Panc1 (cell line): ENCODE measurements at regions not wholly inside any gene's neighbourhood (a gene's known extent, or its start where the extent isn't known, plus 50 kb on each side); places are given as distances from the start of the nearest gene placed in this dataset.

Source experiments
- ATAC-seq: fragments of 200-7000 bp; cut with Tn5 transposase; 2 replicates; pipeline ENCODE4 v1.9.1; 2020; ENCODE audit warnings: mild to moderate bottlenecking, moderate library complexity
- BruUV-seq: library from RNA; stranded (reverse); fragments of 400-500 nt; replicated peaks from 2 replicates; lab custom pipeline; 2021; lab: Mats Ljungman, UMichigan
- CTCF ChIA-PET: fragments of 300-600 bp; sonication (Branson Sonifier 250); formaldehyde crosslinking; loops from one replicate; lab custom pipeline; 2022; ENCODE audit warnings: antibody characterized with exemption; lab: Charles Lee
- POLR2A ChIA-PET: fragments of 300-600 bp; sonication (Branson Sonifier 250); formaldehyde crosslinking; loops from one replicate; lab custom pipeline; 2022; ENCODE audit warnings: antibody characterized with exemption; lab: Charles Lee
- DNase-seq: peaks from one replicate; pipeline ENCODE4 v3.0.0-alpha.2; 2010; ENCODE audit warnings: low read depth, low spot score
- H3K27ac ChIP-seq: 2 replicates; pipeline ENCODE4 v1.5.1; 2011; ENCODE audit warnings: mild to moderate bottlenecking, low read length, inconsistent platforms
- H3K27me3 ChIP-seq: fragments of 200-500 bp; sonication (Bioruptor generic); 2 replicates; pipeline ENCODE4 v1.6.0; 2014; ENCODE audit warnings: low read length, inconsistent platforms; ENCODE audit not compliant: control insufficient read depth, insufficient read depth
- H3K36me3 ChIP-seq: fragments of 200-500 bp; sonication (Bioruptor generic); 2 replicates; pipeline ENCODE4 v1.5.1; 2014; ENCODE audit warnings: inconsistent platforms, mild to moderate bottlenecking, low read length, moderate library complexity; ENCODE audit not compliant: control insufficient read depth, insufficient read depth
- H3K4me1 ChIP-seq: 2 replicates; pipeline ENCODE4 v1.5.1; 2011; ENCODE audit warnings: inconsistent platforms, mild to moderate bottlenecking, low read length, moderate library complexity; ENCODE audit not compliant: control insufficient read depth, insufficient read depth
- H3K4me3 ChIP-seq, 2 experiments: 2 replicates each; pipeline ENCODE4 v1.5.1; 2011 to 2012; ENCODE audit warnings: low read depth in 2 of 2, low read length in 2 of 2, mild to moderate bottlenecking in 2 of 2, inconsistent platforms in 1 of 2, moderate library complexity in 1 of 2
- H3K9me3 ChIP-seq: fragments of 200-500 bp; sonication (Bioruptor generic); 2 replicates; pipeline ENCODE4 v1.5.1; 2014; ENCODE audit warnings: low read depth, mild to moderate bottlenecking, inconsistent platforms, low read length, moderate library complexity; ENCODE audit not compliant: control insufficient read depth, insufficient read depth
- POLR2AphosphoS5 ChIP-seq: IDR thresholded peaks from 2 replicates; pipeline ENCODE4 v1.6.1; 2012; ENCODE audit warnings: mild to moderate bottlenecking, low read depth, low read length, moderate library complexity
- SIN3A ChIP-seq: IDR thresholded peaks from 2 replicates; pipeline ENCODE4 v1.6.1; 2012; ENCODE audit warnings: low read depth, mild to moderate bottlenecking, low read length, moderate library complexity, borderline replicate concordance; ENCODE audit not compliant: insufficient read depth
- TCF7L2 ChIP-seq: IDR thresholded peaks from 2 replicates; pipeline ENCODE4 v1.6.1; 2011; ENCODE audit warnings: mild to moderate bottlenecking, low read depth, low read length, inconsistent platforms
- in situ Hi-C: cut with HindIII; loops from 2 replicates; pipeline ENCODE4 v1.10.0; 2016; ENCODE audit warnings: low sequenced_read_pairs, low pct_unique_long_range_greater_than_20kb
- intact Hi-C: fragments of 100-400 bp; cut with micrococcal nuclease; formaldehyde crosslinking; loops from one replicate; pipeline ENCODE4 v1.10.0; 2022; ENCODE audit not compliant: unreplicated experiment
- TF ChIP-seq, protein P1 (sequence below): fragments of 450-650 bp; IDR thresholded peaks from 2 replicates; pipeline ENCODE4 v1.5.1; 2017; ENCODE audit warnings: mild to moderate bottlenecking
- TF ChIP-seq, protein P2 (sequence below), 2 experiments: IDR thresholded peaks; 2 replicates each; pipeline ENCODE4 v1.6.1; 2011 to 2012; ENCODE audit warnings: low read depth in 2 of 2, control low read depth in 1 of 2, low read length in 1 of 2, mild to moderate bottlenecking in 1 of 2, moderate library complexity in 1 of 2; ENCODE audit not compliant: insufficient read depth in 1 of 2

- Histone ChIP-seq H3K36me3 (no peaks in the 10 kb centered on the region), H3K27me3 (no peaks in the 10 kb centered on the region), H3K4me1 (no peaks in the 10 kb centered on the region), H3K4me3 (no peak overlapping the region), H3K9me3 (no peaks in the 10 kb centered on the region), H3K27ac (no peak overlapping the region)
- in situ Hi-C loops (no loop called here), intact Hi-C loops (no loop called here)
- CTCF ChIA-PET, result no interaction called here
- no peak for TF ChIP-seq POLR2AphosphoS5
- TF ChIP-seq SIN3A, result no peak
- TF ChIP-seq, protein P1, sequence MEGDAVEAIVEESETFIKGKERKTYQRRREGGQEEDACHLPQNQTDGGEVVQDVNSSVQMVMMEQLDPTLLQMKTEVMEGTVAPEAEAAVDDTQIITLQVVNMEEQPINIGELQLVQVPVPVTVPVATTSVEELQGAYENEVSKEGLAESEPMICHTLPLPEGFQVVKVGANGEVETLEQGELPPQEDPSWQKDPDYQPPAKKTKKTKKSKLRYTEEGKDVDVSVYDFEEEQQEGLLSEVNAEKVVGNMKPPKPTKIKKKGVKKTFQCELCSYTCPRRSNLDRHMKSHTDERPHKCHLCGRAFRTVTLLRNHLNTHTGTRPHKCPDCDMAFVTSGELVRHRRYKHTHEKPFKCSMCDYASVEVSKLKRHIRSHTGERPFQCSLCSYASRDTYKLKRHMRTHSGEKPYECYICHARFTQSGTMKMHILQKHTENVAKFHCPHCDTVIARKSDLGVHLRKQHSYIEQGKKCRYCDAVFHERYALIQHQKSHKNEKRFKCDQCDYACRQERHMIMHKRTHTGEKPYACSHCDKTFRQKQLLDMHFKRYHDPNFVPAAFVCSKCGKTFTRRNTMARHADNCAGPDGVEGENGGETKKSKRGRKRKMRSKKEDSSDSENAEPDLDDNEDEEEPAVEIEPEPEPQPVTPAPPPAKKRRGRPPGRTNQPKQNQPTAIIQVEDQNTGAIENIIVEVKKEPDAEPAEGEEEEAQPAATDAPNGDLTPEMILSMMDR, result no peak
- no peak for TF ChIP-seq TCF7L2
- TF ChIP-seq, protein P2, sequence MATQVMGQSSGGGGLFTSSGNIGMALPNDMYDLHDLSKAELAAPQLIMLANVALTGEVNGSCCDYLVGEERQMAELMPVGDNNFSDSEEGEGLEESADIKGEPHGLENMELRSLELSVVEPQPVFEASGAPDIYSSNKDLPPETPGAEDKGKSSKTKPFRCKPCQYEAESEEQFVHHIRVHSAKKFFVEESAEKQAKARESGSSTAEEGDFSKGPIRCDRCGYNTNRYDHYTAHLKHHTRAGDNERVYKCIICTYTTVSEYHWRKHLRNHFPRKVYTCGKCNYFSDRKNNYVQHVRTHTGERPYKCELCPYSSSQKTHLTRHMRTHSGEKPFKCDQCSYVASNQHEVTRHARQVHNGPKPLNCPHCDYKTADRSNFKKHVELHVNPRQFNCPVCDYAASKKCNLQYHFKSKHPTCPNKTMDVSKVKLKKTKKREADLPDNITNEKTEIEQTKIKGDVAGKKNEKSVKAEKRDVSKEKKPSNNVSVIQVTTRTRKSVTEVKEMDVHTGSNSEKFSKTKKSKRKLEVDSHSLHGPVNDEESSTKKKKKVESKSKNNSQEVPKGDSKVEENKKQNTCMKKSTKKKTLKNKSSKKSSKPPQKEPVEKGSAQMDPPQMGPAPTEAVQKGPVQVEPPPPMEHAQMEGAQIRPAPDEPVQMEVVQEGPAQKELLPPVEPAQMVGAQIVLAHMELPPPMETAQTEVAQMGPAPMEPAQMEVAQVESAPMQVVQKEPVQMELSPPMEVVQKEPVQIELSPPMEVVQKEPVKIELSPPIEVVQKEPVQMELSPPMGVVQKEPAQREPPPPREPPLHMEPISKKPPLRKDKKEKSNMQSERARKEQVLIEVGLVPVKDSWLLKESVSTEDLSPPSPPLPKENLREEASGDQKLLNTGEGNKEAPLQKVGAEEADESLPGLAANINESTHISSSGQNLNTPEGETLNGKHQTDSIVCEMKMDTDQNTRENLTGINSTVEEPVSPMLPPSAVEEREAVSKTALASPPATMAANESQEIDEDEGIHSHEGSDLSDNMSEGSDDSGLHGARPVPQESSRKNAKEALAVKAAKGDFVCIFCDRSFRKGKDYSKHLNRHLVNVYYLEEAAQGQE (IDR thresholded peaks at IDR 0.05; ENCODE audit: insufficient read depth in 1 of 2, low read depth in 2 of 2, low read length in 1 of 2), result no peak
- POLR2A ChIA-PET, result no interaction called here
- no peak for ATAC-seq
- no TSS peak for BruUV-seq
- DNase-seq, result no peak
These were observed 824.5 kb downstream of the AACS start for GRCh38 chr12:125889742-125890141.

GRCh38 chr12:125890366-125890905 is 825.2 kb downstream of the AACS start:
- Histone ChIP-seq H3K27me3 (no peaks in the 10 kb centered on the region), H3K36me3 (no peaks in the 10 kb centered on the region), H3K27ac (no peak overlapping the region), H3K4me3 (no peak overlapping the region), H3K4me1 (no peaks in the 10 kb centered on the region), H3K9me3 (no peaks in the 10 kb centered on the region)
- DNase-seq (no peak), ATAC-seq (no peak)
- ChIA-PET POLR2A (no interaction called here), CTCF (no interaction called here)
- TF ChIP-seq TCF7L2 (no peak), POLR2AphosphoS5 (no peak), SIN3A (no peak)
- TF ChIP-seq, protein P1, result no peak
- TF ChIP-seq, protein P2 (IDR thresholded peaks at IDR 0.05; ENCODE audit: insufficient read depth in 1 of 2, low read depth in 2 of 2, low read length in 1 of 2), result no peak
- BruUV-seq, result no TSS peak
- intact Hi-C loops (no loop called here), in situ Hi-C loops (no loop called here)
